HepG2 (cell line): ENCODE measurements at regions not wholly inside any gene's neighbourhood (a gene's known extent, or its start where the extent isn't known, plus 50 kb on each side); places are given as distances from the start of the nearest gene placed in this dataset.
A peak's percentile ranks its signal among the peaks of the same experiment; 100 is the strongest.

ENCODE experiments used
- ETV6 ChIP-seq: sonication (generic); formaldehyde crosslinking; conservative IDR thresholded peaks from 2 replicates; pipeline ENCODE4 v1.4.0; 2020; ENCODE audit warnings: missing genetic modification reagents
- FOXK1 ChIP-seq: sonication (generic); formaldehyde crosslinking; IDR thresholded peaks from 2 replicates; pipeline ENCODE4 v1.4.0; 2020; ENCODE audit warnings: low read depth, missing genetic modification reagents, borderline replicate concordance
- IKZF4 ChIP-seq: sonication (generic); formaldehyde crosslinking; IDR thresholded peaks from 2 replicates; pipeline ENCODE4 v1.5.1; 2020; ENCODE audit warnings: borderline replicate concordance, mild to moderate bottlenecking, low read depth, missing genetic modification reagents; ENCODE audit errors: not compliant biosample characterization
- IRF2 ChIP-seq: IDR thresholded peaks from 2 replicates; pipeline ENCODE4 v1.6.1; 2018; ENCODE audit warnings: missing genetic modification reagents, missing compliant biosample characterization
- ISL2 ChIP-seq: sonication (generic); formaldehyde crosslinking; IDR thresholded peaks from 2 replicates; pipeline ENCODE4 v1.5.0; 2020; ENCODE audit warnings: missing genetic modification reagents
- ISX ChIP-seq: sonication (generic); formaldehyde crosslinking; conservative IDR thresholded peaks from 2 replicates; pipeline ENCODE4 v1.5.0; 2020; ENCODE audit warnings: missing genetic modification reagents
- KMT2A ChIP-seq: sonication (generic); formaldehyde crosslinking; IDR thresholded peaks from 2 replicates; pipeline ENCODE4 v1.4.0; 2020; ENCODE audit warnings: missing genetic modification reagents
- MEF2D ChIP-seq: sonication (generic); formaldehyde crosslinking; IDR thresholded peaks from 2 replicates; pipeline ENCODE4 v1.5.1; 2020; ENCODE audit warnings: mild to moderate bottlenecking, missing genetic modification reagents
- MXD4 ChIP-seq: IDR thresholded peaks from 2 replicates; pipeline ENCODE4 v1.6.1; 2016; ENCODE audit warnings: mild to moderate bottlenecking, missing biosample characterization, missing genetic modification reagents
- NCOA5 ChIP-seq: sonication (generic); formaldehyde crosslinking; IDR thresholded peaks from 2 replicates; pipeline ENCODE4 v1.4.0; 2020; ENCODE audit warnings: missing genetic modification reagents
- PTBP1 ChIP-seq: fragments of 200-400 bp; formaldehyde crosslinking; IDR thresholded peaks from 2 replicates; pipeline ENCODE4 v1.6.1; 2018; ENCODE audit warnings: low read length, low read depth; ENCODE audit not compliant: poor library complexity, severe bottlenecking
- SALL2 ChIP-seq: sonication (generic); formaldehyde crosslinking; IDR thresholded peaks from 2 replicates; pipeline ENCODE4 v1.8.1; 2023; ENCODE audit warnings: mild to moderate bottlenecking, missing genetic modification reagents, inconsistent platforms
- SMAD1 ChIP-seq: sonication (generic); formaldehyde crosslinking; IDR thresholded peaks from 2 replicates; pipeline ENCODE4 v1.4.0; 2020; ENCODE audit warnings: missing genetic modification reagents, low read depth, mild to moderate bottlenecking, borderline replicate concordance
- SOX6 ChIP-seq, 2 experiments: fragments of 450-650 bp in 1 of 2; sonication (generic) in 1 of 2; formaldehyde crosslinking in 1 of 2; IDR thresholded peaks; 2 replicates each; pipeline versions ENCODE4 v1.4.0 to v1.6.1; 2017 to 2020; ENCODE audit warnings: antibody characterized with exemption in 1 of 2, mild to moderate bottlenecking in 1 of 2, missing genetic modification reagents in 1 of 2
- SRF ChIP-seq: IDR thresholded peaks from 2 replicates; pipeline ENCODE4 v1.6.1; 2011; ENCODE audit warnings: mild to moderate bottlenecking, low read depth, low read length, moderate library complexity
- ZKSCAN1 ChIP-seq: fragments of 150-350 bp; IDR thresholded peaks from 2 replicates; pipeline ENCODE4 v1.6.1; 2014; ENCODE audit warnings: low read length
- ZNF143 ChIP-seq: sonication (generic); formaldehyde crosslinking; IDR thresholded peaks from 2 replicates; pipeline ENCODE4 v1.4.0; 2020; ENCODE audit warnings: missing genetic modification reagents
- ZNF232 ChIP-seq: sonication (generic); formaldehyde crosslinking; IDR thresholded peaks from 2 replicates; pipeline ENCODE4 v1.4.0; 2020; ENCODE audit warnings: missing genetic modification reagents, borderline replicate concordance
- ZNF430 ChIP-seq: sonication (generic); formaldehyde crosslinking; IDR thresholded peaks from 2 replicates; pipeline ENCODE4 v1.9.0; 2021; ENCODE audit warnings: mild to moderate bottlenecking, missing genetic modification reagents
- TF ChIP-seq, protein P1 (sequence below): IDR thresholded peaks from 2 replicates; pipeline ENCODE4 v1.6.1; 2018; ENCODE audit warnings: missing genetic modification reagents
- TF ChIP-seq, protein P2 (sequence below): sonication (generic); formaldehyde crosslinking; IDR thresholded peaks from 2 replicates; pipeline ENCODE4 v1.4.0; 2020; ENCODE audit warnings: mild to moderate bottlenecking, low read depth, missing genetic modification reagents
- TF ChIP-seq, protein P3 (sequence below): sonication (generic); formaldehyde crosslinking; IDR thresholded peaks from 2 replicates; pipeline ENCODE4 v1.5.1; 2020; ENCODE audit warnings: missing genetic modification reagents, mild to moderate bottlenecking, borderline replicate concordance
- TF ChIP-seq, protein P4 (sequence below): sonication (generic); formaldehyde crosslinking; IDR thresholded peaks from 2 replicates; pipeline ENCODE4 v1.4.0; 2020; ENCODE audit warnings: missing genetic modification reagents
- TF ChIP-seq, protein P5 (sequence below): sonication (generic); formaldehyde crosslinking; IDR thresholded peaks from 2 replicates; pipeline ENCODE4 v1.4.0; 2020; ENCODE audit warnings: mild to moderate bottlenecking, missing genetic modification reagents

DNA sequence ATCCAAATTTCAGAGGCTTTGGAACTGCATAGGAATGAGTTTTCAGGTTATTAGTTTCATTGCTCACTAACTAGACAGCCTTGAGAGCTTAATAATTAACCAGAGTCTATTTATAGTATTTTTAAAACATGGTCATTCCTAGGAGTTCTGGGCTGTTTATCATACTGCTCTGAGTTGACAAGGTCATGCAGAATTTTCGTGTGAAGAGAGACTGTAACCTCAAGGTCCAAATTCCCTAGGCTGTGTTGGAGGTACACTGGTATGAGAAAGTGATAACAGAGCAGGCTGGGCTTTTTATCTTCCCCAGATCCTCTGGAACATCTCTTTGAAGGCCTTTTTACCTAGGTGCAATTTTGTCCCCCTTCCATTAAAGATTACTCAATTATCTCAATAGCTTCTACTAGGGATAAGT, 736.3 kb downstream of the LTN1 start (continued):
- TF ChIP-seq ZNF143 (CRISPR knock-in tag) (no peak), ETV6 (CRISPR knock-in tag) (no peak), ZNF430 (CRISPR knock-in tag) (no peak), MEF2D (CRISPR knock-in tag) (peak; percentile 100), FOXK1 (CRISPR knock-in tag) (peak; percentile 92), ISL2 (peak; percentile 88), SALL2 (CRISPR knock-in tag) (no peak), ISX (CRISPR knock-in tag) (no peak), KMT2A (CRISPR knock-in tag) (no peak), IRF2 (no peak), PTBP1 (no peak), SMAD1 (CRISPR knock-in tag) (no peak), ZNF232 (no peak), ZKSCAN1 (no peak), SRF (no peak), IKZF4 (CRISPR knock-in tag) (no peak), MXD4 (CRISPR knock-in tag) (no peak), SOX6 (IDR thresholded peaks at IDR 0.05) (no peak), SOX6 (CRISPR knock-in tag; IDR thresholded peaks at IDR 0.05) (peak; percentile 87), NCOA5 (CRISPR knock-in tag) (no peak)
- TF ChIP-seq, protein P1, sequence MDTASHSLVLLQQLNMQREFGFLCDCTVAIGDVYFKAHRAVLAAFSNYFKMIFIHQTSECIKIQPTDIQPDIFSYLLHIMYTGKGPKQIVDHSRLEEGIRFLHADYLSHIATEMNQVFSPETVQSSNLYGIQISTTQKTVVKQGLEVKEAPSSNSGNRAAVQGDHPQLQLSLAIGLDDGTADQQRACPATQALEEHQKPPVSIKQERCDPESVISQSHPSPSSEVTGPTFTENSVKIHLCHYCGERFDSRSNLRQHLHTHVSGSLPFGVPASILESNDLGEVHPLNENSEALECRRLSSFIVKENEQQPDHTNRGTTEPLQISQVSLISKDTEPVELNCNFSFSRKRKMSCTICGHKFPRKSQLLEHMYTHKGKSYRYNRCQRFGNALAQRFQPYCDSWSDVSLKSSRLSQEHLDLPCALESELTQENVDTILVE (CRISPR knock-in tag): peak; percentile 73; the same call in 1 of the 2 replicates
- TF ChIP-seq, protein P2, sequence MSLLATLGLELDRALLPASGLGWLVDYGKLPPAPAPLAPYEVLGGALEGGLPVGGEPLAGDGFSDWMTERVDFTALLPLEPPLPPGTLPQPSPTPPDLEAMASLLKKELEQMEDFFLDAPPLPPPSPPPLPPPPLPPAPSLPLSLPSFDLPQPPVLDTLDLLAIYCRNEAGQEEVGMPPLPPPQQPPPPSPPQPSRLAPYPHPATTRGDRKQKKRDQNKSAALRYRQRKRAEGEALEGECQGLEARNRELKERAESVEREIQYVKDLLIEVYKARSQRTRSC: no peak
- TF ChIP-seq, protein P3, sequence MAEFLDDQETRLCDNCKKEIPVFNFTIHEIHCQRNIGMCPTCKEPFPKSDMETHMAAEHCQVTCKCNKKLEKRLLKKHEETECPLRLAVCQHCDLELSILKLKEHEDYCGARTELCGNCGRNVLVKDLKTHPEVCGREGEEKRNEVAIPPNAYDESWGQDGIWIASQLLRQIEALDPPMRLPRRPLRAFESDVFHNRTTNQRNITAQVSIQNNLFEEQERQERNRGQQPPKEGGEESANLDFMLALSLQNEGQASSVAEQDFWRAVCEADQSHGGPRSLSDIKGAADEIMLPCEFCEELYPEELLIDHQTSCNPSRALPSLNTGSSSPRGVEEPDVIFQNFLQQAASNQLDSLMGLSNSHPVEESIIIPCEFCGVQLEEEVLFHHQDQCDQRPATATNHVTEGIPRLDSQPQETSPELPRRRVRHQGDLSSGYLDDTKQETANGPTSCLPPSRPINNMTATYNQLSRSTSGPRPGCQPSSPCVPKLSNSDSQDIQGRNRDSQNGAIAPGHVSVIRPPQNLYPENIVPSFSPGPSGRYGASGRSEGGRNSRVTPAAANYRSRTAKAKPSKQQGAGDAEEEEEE (CRISPR knock-in tag): no peak
- TF ChIP-seq, protein P4, sequence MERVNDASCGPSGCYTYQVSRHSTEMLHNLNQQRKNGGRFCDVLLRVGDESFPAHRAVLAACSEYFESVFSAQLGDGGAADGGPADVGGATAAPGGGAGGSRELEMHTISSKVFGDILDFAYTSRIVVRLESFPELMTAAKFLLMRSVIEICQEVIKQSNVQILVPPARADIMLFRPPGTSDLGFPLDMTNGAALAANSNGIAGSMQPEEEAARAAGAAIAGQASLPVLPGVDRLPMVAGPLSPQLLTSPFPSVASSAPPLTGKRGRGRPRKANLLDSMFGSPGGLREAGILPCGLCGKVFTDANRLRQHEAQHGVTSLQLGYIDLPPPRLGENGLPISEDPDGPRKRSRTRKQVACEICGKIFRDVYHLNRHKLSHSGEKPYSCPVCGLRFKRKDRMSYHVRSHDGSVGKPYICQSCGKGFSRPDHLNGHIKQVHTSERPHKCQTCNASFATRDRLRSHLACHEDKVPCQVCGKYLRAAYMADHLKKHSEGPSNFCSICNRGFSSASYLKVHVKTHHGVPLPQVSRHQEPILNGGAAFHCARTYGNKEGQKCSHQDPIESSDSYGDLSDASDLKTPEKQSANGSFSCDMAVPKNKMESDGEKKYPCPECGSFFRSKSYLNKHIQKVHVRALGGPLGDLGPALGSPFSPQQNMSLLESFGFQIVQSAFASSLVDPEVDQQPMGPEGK (CRISPR knock-in tag): 0 out of 2 replicates have a peak, but pooled peaks have one; percentile 40
- TF ChIP-seq, protein P5, sequence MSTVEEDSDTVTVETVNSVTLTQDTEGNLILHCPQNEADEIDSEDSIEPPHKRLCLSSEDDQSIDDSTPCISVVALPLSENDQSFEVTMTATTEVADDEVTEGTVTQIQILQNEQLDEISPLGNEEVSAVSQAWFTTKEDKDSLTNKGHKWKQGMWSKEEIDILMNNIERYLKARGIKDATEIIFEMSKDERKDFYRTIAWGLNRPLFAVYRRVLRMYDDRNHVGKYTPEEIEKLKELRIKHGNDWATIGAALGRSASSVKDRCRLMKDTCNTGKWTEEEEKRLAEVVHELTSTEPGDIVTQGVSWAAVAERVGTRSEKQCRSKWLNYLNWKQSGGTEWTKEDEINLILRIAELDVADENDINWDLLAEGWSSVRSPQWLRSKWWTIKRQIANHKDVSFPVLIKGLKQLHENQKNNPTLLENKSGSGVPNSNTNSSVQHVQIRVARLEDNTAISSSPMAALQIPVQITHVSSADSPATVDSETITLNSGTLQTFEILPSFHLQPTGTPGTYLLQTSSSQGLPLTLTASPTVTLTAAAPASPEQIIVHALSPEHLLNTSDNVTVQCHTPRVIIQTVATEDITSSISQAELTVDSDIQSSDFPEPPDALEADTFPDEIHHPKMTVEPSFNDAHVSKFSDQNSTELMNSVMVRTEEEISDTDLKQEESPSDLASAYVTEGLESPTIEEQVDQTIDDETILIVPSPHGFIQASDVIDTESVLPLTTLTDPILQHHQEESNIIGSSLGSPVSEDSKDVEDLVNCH (CRISPR knock-in tag): no peak
